ENCODE measurements at regions not wholly inside any gene's neighbourhood (a gene's known extent, or its start where the extent isn't known, plus 50 kb on each side); places are given as distances from the start of the nearest gene placed in this dataset.

- Histone ChIP-seq H3K4me1 (ENCODE audit: insufficient read depth, low read length) (no peaks in the 10 kb centered on the region), H3K4me3 (replicated peaks in 1 of 3; ENCODE audit: insufficient read depth in 1 of 3, low read depth in 2 of 3, low read length in 3 of 3) (no peak overlapping the region), H3K36me3 (replicated peaks in 1 of 2; ENCODE audit: control insufficient read depth in 1 of 2, insufficient read depth in 2 of 2, low read length in 2 of 2) (no peaks in the 10 kb centered on the region), H3K4me2 (ENCODE audit: low read depth, low read length) (no peak overlapping the region), H2AFZ (ENCODE audit: low read length) (no peak overlapping the region), H3K27ac (ENCODE audit: extremely low read length, insufficient read depth, low read length) (no peak overlapping the region), H4K20me1 (ENCODE audit: insufficient read depth, low read length) (no peaks in the 10 kb centered on the region), H3K9ac (ENCODE audit: insufficient read depth, low read depth, low read length) (no peak overlapping the region), H3K9me3 (ENCODE audit: low read length) (no peaks in the 10 kb centered on the region), H3K79me2 (ENCODE audit: insufficient read depth, low read length) (no peaks in the 10 kb centered on the region), H3K27me3 (ENCODE audit: control insufficient read depth in 1 of 2, insufficient read depth in 2 of 2, low read length in 2 of 2) (no peaks in the 10 kb centered on the region)
- TF ChIP-seq ZFP41 (CRISPR knock-in tag; IDR thresholded peaks at IDR 0.05; ENCODE audit: borderline replicate concordance) (no peak), MEF2D (CRISPR knock-in tag; IDR thresholded peaks at IDR 0.05) (no peak)
- FAIRE-seq (no peak), DNase-seq (ENCODE audit: low spot score) (no peak), ATAC-seq (no peak)
- in situ Hi-C loops (cut with HindIII; ENCODE audit: extremely low pct_ligation_motif_present, low pct_unique_long_range_greater_than_20kb) = no loop called here
- BruUV-seq (replicated peaks) = no TSS peak
- POLR2A ChIA-PET = no interaction called here
- intact Hi-C loops (cut with micrococcal nuclease; ENCODE audit: unreplicated experiment) = no loop called here
- CTCF ChIA-PET (ENCODE audit: low intra/inter-chr PET ratio, low total read pairs) = no interaction called here
These were observed 407.1 kb downstream of the SLC4A3 start for GRCh38 chr2:220034426-220035130.

- no peak for FAIRE-seq
- Histone ChIP-seq H3K36me3 (replicated peaks in 1 of 2; ENCODE audit: control insufficient read depth in 1 of 2, insufficient read depth in 2 of 2, low read length in 2 of 2) (no peaks in the 10 kb centered on the region), H3K79me2 (ENCODE audit: insufficient read depth, low read length) (no peaks in the 10 kb centered on the region), H3K9me3 (ENCODE audit: low read length) (no peaks in the 10 kb centered on the region), H4K20me1 (ENCODE audit: insufficient read depth, low read length) (no peaks in the 10 kb centered on the region), H2AFZ (ENCODE audit: low read length) (no peak overlapping the region), H3K9ac (ENCODE audit: insufficient read depth, low read depth, low read length) (no peak overlapping the region), H3K27me3 (ENCODE audit: control insufficient read depth in 1 of 2, insufficient read depth in 2 of 2, low read length in 2 of 2) (peaks cover 3 to 7% of the 10 kb centered on the region in 2 experiments; a peak in 2 of 5 replicates), H3K4me3 (replicated peaks in 1 of 3; ENCODE audit: insufficient read depth in 1 of 3, low read depth in 2 of 3, low read length in 3 of 3) (no peak overlapping the region), H3K4me1 (ENCODE audit: insufficient read depth, low read length) (no peaks in the 10 kb centered on the region), H3K27ac (ENCODE audit: extremely low read length, insufficient read depth, low read length) (no peak overlapping the region), H3K4me2 (ENCODE audit: low read depth, low read length) (no peak overlapping the region)
- intact Hi-C loops (cut with micrococcal nuclease; ENCODE audit: unreplicated experiment) = no loop called here
- ChIA-PET CTCF (ENCODE audit: low intra/inter-chr PET ratio, low total read pairs) (no interaction called here), POLR2A (no interaction called here)
- no peak for DNase-seq (ENCODE audit: low spot score)
- no TSS peak for BruUV-seq (replicated peaks)
- ATAC-seq = no peak
- in situ Hi-C loops (cut with HindIII; ENCODE audit: extremely low pct_ligation_motif_present, low pct_unique_long_range_greater_than_20kb) = no loop called here
- TF ChIP-seq HMGXB3 (CRISPR knock-in tag; IDR thresholded peaks at IDR 0.05; ENCODE audit: borderline replicate concordance) (no peak), ZNF557 (CRISPR knock-in tag; IDR thresholded peaks at IDR 0.05) (no peak), SMARCC2 (IDR thresholded peaks at IDR 0.05) (no peak), PREB (CRISPR knock-in tag; IDR thresholded peaks at IDR 0.05) (no peak), HMG20B (CRISPR knock-in tag; conservative IDR thresholded peaks at IDR 0.05) (no peak), FOXA1 (IDR thresholded peaks at IDR 0.05) (no peak), FOXA1 (CRISPR knock-in tag; IDR thresholded peaks at IDR 0.05) (no peak), TSC22D2 (CRISPR knock-in tag; IDR thresholded peaks at IDR 0.05; ENCODE audit: borderline replicate concordance) (no peak), ZNF251 (CRISPR knock-in tag; IDR thresholded peaks at IDR 0.05) (no peak), POLR2G (IDR thresholded peaks at IDR 0.05; ENCODE audit: low read depth, low read length) (no peak), ARHGAP35 (CRISPR knock-in tag; IDR thresholded peaks at IDR 0.05; ENCODE audit: borderline replicate concordance) (no peak)
These were observed 409.0 kb downstream of the SLC4A3 start for GRCh38 chr2:220036431-220036830.
